ENCODE measurements at regions not wholly inside any gene's neighbourhood (a gene's known extent, or its start where the extent isn't known, plus 50 kb on each side); places are given as distances from the start of the nearest gene placed in this dataset.

DNA sequence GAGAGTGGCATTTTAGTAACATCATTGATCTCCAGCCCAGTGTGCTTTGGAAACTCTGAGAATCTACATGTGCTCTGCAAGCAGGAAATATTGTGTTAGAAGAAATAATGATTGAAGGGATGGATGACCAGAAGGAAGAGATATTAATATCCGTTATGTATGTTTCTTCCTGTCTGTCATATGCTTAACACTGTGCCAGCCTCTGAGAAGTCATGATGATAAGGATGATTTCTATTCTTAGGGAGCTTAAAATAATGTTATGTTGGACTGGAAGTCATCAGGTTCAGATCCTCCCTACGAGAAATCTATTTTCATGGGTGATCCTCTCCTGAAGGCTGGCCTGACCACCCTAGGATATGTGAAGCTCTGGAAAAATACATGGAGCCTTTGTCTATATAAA lies 192.4 kb upstream of the GORAB start:
- Histone ChIP-seq H3K14ac (ENCODE audit: insufficient read length) (no peak overlapping the region), H3K27me3 (replicated peaks in 1 of 4; ENCODE audit: control insufficient read depth in 3 of 4, extremely low read depth in 1 of 4, insufficient read depth in 3 of 4, low read length in 3 of 4) (no peaks in the 10 kb centered on the region), H3K36me3 (ENCODE audit: control insufficient read depth in 2 of 4, insufficient read depth in 4 of 4, low read length in 3 of 4) (no peaks in the 10 kb centered on the region), H2BK5ac (ENCODE audit: low read depth, low read length) (no peak overlapping the region), H3K23ac (ENCODE audit: insufficient read length) (no peak overlapping the region), H3K56ac (replicated peaks; ENCODE audit: insufficient read length, low read depth, low read length) (no peak overlapping the region), H3K4me1 (replicated peaks in 1 of 4; ENCODE audit: control insufficient read depth in 3 of 4, insufficient read depth in 4 of 4, low read length in 3 of 4) (no peaks in the 10 kb centered on the region), H4K5ac (ENCODE audit: insufficient read length, low read depth, low read length) (no peak overlapping the region), H3K23me2 (ENCODE audit: low read depth, low read length) (no peaks in the 10 kb centered on the region), H2AFZ (ENCODE audit: low read length) (no peak overlapping the region), H4K91ac (replicated peaks; ENCODE audit: insufficient read length, low read length) (no peak overlapping the region), H2BK12ac (ENCODE audit: low read depth, low read length) (no peak overlapping the region), H3K4ac (replicated peaks; ENCODE audit: insufficient read length, low read depth, low read length) (no peak overlapping the region), H2BK15ac (ENCODE audit: low read length) (no peak overlapping the region), H3K4me3 (ENCODE audit: extremely low read depth in 1 of 4, insufficient read depth in 2 of 4, low read depth in 3 of 4, low read length in 4 of 4) (no peak overlapping the region), H3K18ac (ENCODE audit: extremely low read depth, low read length) (no peak overlapping the region), H4K20me1 (replicated peaks in 1 of 2; ENCODE audit: control insufficient read depth in 1 of 2, insufficient read depth in 2 of 2, low read length in 2 of 2) (no peaks in the 10 kb centered on the region), H3K27ac (ENCODE audit: low read depth, low read length) (no peak overlapping the region), H3K9me3 (ENCODE audit: insufficient read depth in 2 of 2, low read depth in 1 of 2, low read length in 1 of 2) (no peaks in the 10 kb centered on the region), H3K9ac (replicated peaks in 1 of 4; ENCODE audit: extremely low read depth in 1 of 4, low read depth in 3 of 4, low read length in 3 of 4) (no peak overlapping the region), H2AK5ac (ENCODE audit: low read depth, low read length) (no peak overlapping the region), H4K8ac (ENCODE audit: extremely low read depth, insufficient read depth, low read length) (no peak overlapping the region), H3K79me2 (ENCODE audit: control insufficient read depth in 1 of 2, insufficient read depth in 2 of 2, low read length in 2 of 2) (no peaks in the 10 kb centered on the region), H3K4me2 (ENCODE audit: insufficient read depth in 1 of 2, low read depth in 2 of 2, low read length in 2 of 2) (no peak overlapping the region), H2BK120ac (replicated peaks; ENCODE audit: low read depth, low read length) (no peak overlapping the region), H2BK20ac (ENCODE audit: low read length) (no peak overlapping the region), H3K79me1 (ENCODE audit: low read depth, low read length) (no peaks in the 10 kb centered on the region)
- CTCF ChIA-PET (ENCODE audit: partially characterized antibody): interaction anchor here (0.6 kb wide), 1 partner anchor 244 kb away, joined by 4 read pairs; no protein-coding TSS in a partner anchor
- no peak for FAIRE-seq
- TF ChIP-seq ZNF274 (IDR thresholded peaks at IDR 0.05; ENCODE audit: borderline replicate concordance, extremely low read depth, low read length) (no peak), CBX8 (IDR thresholded peaks at IDR 0.05; ENCODE audit: borderline replicate concordance, low read depth, low read length) (no peak), RBBP5 (IDR thresholded peaks at IDR 0.05; ENCODE audit: borderline replicate concordance, low read depth, low read length) (no peak), NRF1 (IDR thresholded peaks at IDR 0.05; ENCODE audit: low read depth, low read length) (no peak), YY1 (IDR thresholded peaks at IDR 0.05; ENCODE audit: low read depth, low read length) (no peak)
- POLR2A ChIA-PET (ENCODE audit: partially characterized antibody): interaction anchor here (0.6 kb wide), 1 partner anchor 270 kb away, joined by 3 read pairs; no protein-coding TSS in a partner anchor
- 84% methylated on average over 2 of the region's 2 CpGs; no CpG with 5 or more reads in 1 of the 2 experiments for WGBS, 2 experiments (ENCODE audit: extremely low coverage in 1 of 2, insufficient coverage in 1 of 2, insufficient read length in 1 of 2, insufficient replicate concordance in 2 of 2, low coverage in 1 of 2, low lambda C conversion rate in 2 of 2, missing lambda C conversion rate in 1 of 2)
- DNase-seq (ENCODE audit: low read depth in 1 of 2, low spot score in 2 of 2): no peak

Measured in H1 (cell line).